Adrenal gland (tissue), 5 donors: ENCODE measurements at regions not wholly inside any gene's neighbourhood (a gene's known extent, or its start where the extent isn't known, plus 50 kb on each side); places are given as distances from the start of the nearest gene placed in this dataset.

ENCODE experiments used
- CTCF ChIP-seq, 6 experiments: fragments of 450-650 bp in 4 of 6; fragments of 200-600 bp in 2 of 6; sonication (generic) in 1 of 6; IDR thresholded peaks; 1 replicate in 5 of 6; 2 replicates in 1 of 6; pipeline versions ENCODE4 v1.5.1 to v1.8.0; 2016 to 2021; ENCODE audit warnings: antibody characterized with exemption in 6 of 6, mild to moderate bottlenecking in 2 of 6, moderate library complexity in 1 of 6
- POLR2A ChIP-seq, 2 donors: fragments of 450-650 bp; IDR thresholded peaks; one replicate each; pipeline ENCODE4 v1.6.1; 2017; ENCODE audit warnings: antibody characterized with exemption in 2 of 2, mild to moderate bottlenecking in 2 of 2, moderate library complexity in 1 of 2
- donor health status: DM: no; HTN: no; CAD: no.

GRCh38 chr1:147472966-147473732 is 68.2 kb upstream of the BCL9 start:
- TF ChIP-seq CTCF (IDR thresholded peaks at IDR 0.05) (no peak), POLR2A (IDR thresholded peaks at IDR 0.05) (no peak)
